GM19035 (cell line): ENCODE measurements at regions not wholly inside any gene's neighbourhood (a gene's known extent, or its start where the extent isn't known, plus 50 kb on each side); places are given as distances from the start of the nearest gene placed in this dataset.
"Not testable (repeated sequence)": the region's sequence is repeated elsewhere in the genome, so short reads cannot be mapped to it uniquely, and the experiment has no call there.

ENCODE experiments used
- ATAC-seq: cut with Tn5 transposase; IDR thresholded peaks from one replicate; pipeline ENCODE4 v1.9.1; 2021; ENCODE audit not compliant: unreplicated experiment

GRCh38 chr14:55845963-55846825 lies 266.2 kb downstream of the KTN1 start:
- ATAC-seq: no peak

DNA sequence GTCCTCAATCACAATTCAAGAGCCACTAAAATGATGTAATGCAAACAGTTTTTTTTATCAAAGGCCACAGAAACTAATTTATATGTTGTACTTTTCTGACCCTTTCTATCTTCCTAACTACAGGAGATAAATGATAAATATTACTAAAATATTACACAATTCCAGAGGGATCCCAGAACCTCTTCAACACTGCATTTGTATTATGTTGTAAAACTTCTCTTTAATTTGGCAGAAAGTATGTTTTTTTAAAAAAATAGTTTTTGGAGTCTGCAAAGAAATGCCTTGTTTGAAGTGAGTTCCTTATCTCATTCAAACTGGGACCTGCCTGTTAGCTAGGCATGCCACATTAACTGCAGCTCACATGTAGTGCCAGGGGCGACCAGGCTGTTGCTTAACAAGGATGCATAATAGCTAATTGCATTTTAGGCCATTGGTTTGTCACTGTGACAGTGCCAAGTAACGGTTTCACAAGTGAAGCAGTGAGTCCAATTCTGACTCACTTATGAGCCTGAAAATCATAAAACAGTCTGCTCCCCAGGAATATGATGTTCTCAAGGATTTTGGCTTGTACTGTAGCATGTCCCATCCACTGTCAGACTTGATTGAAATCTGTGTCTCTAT lies 266.9 kb downstream of the KTN1 start:
- no peak for ATAC-seq

GRCh38 chr14:55847766-55848165 lies 267.8 kb downstream of the KTN1 start:
- ATAC-seq: no peak

GRCh38 chr14:55848964-55849363 lies 269.0 kb downstream of the KTN1 start:
- no peak for ATAC-seq

- no peak for ATAC-seq
Observed at GRCh38 chr14:55849833-55850232, 268.4 kb upstream of the PELI2 start.

DNA sequence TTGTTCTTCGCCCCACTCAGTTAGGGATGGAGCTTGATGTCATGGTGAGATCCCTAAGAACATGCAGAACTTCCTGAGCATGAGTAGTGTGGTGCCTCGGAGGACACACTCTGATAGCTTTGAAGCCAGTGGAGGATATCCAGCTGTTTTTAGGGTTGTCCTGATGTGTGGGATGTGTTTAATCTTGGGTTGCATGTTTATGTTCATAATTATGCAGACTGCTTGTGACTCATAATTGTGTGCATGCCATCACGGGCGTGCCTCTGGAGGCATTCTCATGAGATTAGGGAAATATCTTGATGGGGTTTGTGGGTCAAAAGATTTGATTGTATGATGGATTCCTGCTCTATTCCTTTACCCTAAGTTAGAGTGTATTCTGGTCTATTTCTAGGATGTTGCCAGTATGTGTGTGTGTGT lies 267.4 kb upstream of the PELI2 start:
- no peak for ATAC-seq

DNA sequence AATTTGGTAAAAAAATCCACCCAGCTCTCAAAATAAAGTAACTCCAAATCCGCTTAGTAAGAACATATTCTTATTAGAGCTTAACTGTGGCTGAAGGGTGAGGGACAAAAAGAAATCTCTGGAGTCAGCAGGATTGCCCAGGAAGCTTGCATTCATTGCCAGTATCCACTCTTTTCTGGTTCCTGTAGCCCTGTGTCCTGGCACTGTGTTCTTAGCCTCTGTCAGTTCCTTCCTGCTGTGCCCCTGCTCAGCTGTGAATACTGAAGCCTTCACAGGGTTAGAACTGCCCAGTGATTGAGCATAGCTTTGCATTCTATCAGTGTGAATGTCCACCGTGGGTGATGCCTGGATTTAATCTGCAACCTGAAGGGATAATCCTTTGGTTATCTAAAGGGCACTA lies 266.9 kb upstream of the PELI2 start:
- ATAC-seq: no peak

GRCh38 chr14:55851961-55852360 lies 266.2 kb upstream of the PELI2 start:
- no peak for ATAC-seq

GRCh38 chr14:55855751-55856150 lies 262.5 kb upstream of the PELI2 start:
- no peak for ATAC-seq

- no peak for ATAC-seq
Observed at GRCh38 chr14:55858604-55859003, 259.6 kb upstream of the PELI2 start.

GRCh38 chr14:55861561-55861960 lies 256.6 kb upstream of the PELI2 start:
- ATAC-seq: not testable (repeated sequence)

- no peak for ATAC-seq
Observed at GRCh38 chr14:55864890-55865655, 253.1 kb upstream of the PELI2 start.

GRCh38 chr14:55867311-55867710 lies 250.9 kb upstream of the PELI2 start:
- ATAC-seq: no peak

DNA sequence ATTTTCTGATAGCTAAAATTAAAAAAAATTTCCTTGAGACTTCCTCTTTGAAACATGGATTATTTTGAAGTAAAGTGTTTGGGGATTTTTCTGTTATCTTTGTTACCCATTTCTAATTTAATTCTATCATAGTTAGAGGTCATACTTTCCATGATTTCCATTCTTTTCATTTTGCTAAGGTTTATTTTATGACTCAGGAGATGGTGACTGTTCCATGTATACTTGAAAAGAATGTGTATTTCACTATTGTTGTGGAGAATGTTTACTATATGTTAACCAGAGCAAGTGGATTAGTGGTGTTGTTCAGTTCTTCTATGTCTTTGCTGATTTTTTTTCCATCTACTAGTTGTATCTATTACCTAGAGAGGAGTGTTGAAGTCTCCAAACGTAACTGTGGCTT lies 250.5 kb upstream of the PELI2 start:
- no peak for ATAC-seq

DNA sequence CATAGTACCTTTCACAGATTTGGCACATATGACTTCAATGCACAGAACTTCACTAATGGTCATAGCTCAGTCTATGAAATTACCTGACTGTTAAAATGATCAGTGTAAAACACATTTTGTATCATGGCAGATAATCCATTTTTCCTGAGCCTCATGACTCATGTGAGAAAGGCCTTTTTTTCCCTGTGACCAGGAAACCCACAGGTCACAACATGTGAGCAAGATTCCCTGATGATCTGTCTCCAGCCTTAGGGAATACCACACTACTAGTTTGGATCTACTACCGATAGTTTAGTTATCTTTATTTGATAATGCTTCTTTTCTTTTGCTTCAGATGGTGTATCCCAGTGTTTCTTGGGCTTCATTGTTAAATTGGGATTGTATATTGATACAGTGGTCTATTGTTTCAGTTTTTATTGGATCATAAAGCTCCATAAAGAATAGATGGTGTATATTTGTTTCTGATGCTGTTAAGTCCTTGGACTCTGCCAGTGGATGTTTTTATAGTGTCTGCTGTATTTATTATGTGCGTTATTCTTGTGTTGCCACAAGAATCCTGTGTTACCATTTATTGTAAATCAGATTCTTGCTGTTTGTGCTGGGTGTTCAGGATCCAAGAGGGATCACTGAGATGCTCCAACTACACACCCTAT lies 248.7 kb upstream of the PELI2 start:
- ATAC-seq: no peak

DNA sequence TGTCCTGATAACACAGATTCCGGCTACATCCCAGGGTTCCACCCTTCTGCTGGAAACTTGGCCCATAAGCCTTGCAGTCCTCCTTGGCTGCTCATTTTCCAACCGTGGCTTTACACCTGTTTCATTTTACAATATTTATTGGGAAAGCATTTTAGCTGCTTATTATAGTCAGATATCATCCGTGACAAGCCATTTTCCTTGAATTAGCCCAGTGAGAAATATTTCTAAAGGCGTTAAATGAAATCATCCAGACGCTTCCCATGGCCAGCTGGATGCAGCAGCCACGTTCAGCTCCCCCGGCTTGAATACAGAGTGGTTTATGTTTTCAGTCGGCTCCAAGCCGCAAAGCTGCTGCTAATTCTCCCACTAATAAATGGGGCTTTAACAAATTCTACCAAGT lies 245.0 kb upstream of the PELI2 start:
- no peak for ATAC-seq

- no peak for ATAC-seq
Observed at GRCh38 chr14:55874785-55875184, 243.4 kb upstream of the PELI2 start.

- ATAC-seq: no peak
Observed at GRCh38 chr14:55877942-55878341, 240.3 kb upstream of the PELI2 start.

DNA sequence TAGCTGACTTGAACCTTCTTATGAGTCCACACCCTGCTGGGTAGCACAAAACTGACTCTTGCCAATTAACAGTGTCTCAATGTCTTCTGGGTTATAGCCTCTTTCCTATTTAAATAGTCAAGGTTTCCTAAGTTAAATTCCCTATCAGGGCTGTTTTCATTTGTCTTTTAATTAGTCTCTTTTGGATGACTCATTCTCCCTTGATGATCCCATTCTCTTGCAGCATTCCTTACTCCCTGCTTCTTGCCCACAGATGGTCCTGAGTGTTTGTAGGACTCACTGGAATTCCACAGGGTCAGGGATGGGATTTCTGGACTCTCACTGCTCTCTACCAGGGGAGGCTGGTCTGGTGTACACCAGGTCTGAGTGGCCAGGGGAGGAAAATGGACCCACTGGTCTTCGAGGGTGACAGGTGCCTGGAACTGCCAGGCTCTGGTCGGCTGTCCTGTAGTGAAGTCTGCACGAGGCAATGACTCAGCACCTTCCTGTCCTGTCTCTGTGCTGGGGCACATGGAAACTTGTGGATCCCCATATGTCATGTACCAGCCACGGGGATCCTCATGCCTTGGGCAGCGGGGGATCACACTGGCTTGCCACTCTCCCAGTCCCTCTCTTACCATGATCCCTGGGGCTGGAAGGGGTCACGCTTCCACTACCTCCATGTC lies 236.5 kb upstream of the PELI2 start:
- ATAC-seq: no peak

- ATAC-seq: no peak
Observed at GRCh38 chr14:55884819-55885218, 233.4 kb upstream of the PELI2 start.

DNA sequence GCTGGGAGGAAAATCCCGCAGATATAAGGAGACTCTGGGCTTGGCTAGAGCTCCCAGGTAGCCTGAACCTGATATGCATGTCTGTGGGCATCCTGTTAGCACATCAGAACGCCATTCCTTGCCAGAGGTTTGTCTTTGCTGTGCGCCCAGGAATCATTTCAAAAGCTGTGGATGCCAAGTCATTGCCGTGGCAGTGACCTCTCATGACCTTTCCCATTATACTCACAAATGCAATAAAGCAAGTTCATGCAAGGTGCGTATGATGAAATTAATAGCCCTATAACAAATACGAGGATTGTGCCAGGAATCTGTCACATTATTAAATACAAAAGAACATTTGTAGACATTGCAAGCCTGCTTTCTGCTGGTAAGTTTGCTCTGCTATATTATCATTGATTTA lies 229.1 kb upstream of the PELI2 start:
- ATAC-seq: no peak
